H1 (cell line): ENCODE measurements at regions not wholly inside any gene's neighbourhood (a gene's known extent, or its start where the extent isn't known, plus 50 kb on each side); places are given as distances from the start of the nearest gene placed in this dataset.

Source experiments
- CTCF ChIA-PET: fragments of 300-600 bp; sonication (Branson Sonifier 250); formaldehyde crosslinking; loops from one replicate; lab custom pipeline; 2021; ENCODE audit not compliant: partially characterized antibody; lab: Charles Lee
- POLR2A ChIA-PET: fragments of 300-600 bp; sonication (Branson Sonifier 250); formaldehyde crosslinking; loops from one replicate; lab custom pipeline; 2021; ENCODE audit warnings: inconsistent platforms; ENCODE audit not compliant: partially characterized antibody; lab: Charles Lee
- DNase-seq, 2 experiments: peaks; one replicate each; pipeline versions ENCODE4 v3.0.0 to v3.0.0-alpha.2; 2010 to 2022; ENCODE audit warnings: low spot score in 2 of 2, low read depth in 1 of 2, mixed read lengths in 1 of 2
- FAIRE-seq: peaks from 2 replicates; lab custom pipeline; 2011; peaks lifted over from hg19 to GRCh38; lab: Jason Lieb, UNC
- H2AFZ ChIP-seq: 2 replicates; pipeline ENCODE4 v1.8.1; 2012; ENCODE audit warnings: low read length, inconsistent platforms
- H2AK5ac ChIP-seq: 2 replicates; pipeline ENCODE4 v1.6.1; 2013; ENCODE audit warnings: low read depth, low read length
- H2BK120ac ChIP-seq: replicated peaks from 2 replicates; pipeline ENCODE3; 2013; ENCODE audit warnings: low read depth, low read length, inconsistent platforms
- H2BK12ac ChIP-seq: 2 replicates; pipeline ENCODE4 v1.6.1; 2013; ENCODE audit warnings: low read depth, low read length
- H2BK15ac ChIP-seq: 2 replicates; pipeline ENCODE4 v1.6.1; 2013; ENCODE audit warnings: low read length
- H2BK20ac ChIP-seq: 2 replicates; pipeline ENCODE4 v1.6.1; 2013; ENCODE audit warnings: low read length
- H2BK5ac ChIP-seq: 2 replicates; pipeline ENCODE4 v1.6.1; 2013; ENCODE audit warnings: low read depth, low read length
- H3K14ac ChIP-seq: 2 replicates; pipeline ENCODE4 v1.6.1; 2013; ENCODE audit warnings: inconsistent platforms; ENCODE audit not compliant: insufficient read length
- H3K18ac ChIP-seq: 2 replicates; pipeline ENCODE4 v1.6.1; 2013; ENCODE audit warnings: low read length; ENCODE audit errors: extremely low read depth
- H3K23ac ChIP-seq: 2 replicates; pipeline ENCODE4 v1.6.1; 2013; ENCODE audit warnings: inconsistent platforms; ENCODE audit not compliant: insufficient read length
- H3K23me2 ChIP-seq: 2 replicates; pipeline ENCODE4 v1.6.1; 2013; ENCODE audit warnings: low read depth, low read length
- H3K27ac ChIP-seq: 2 replicates; pipeline ENCODE4 v1.6.1; 2011; ENCODE audit warnings: low read depth, low read length, inconsistent platforms
- H3K27me3 ChIP-seq, 4 experiments: replicated peaks in 1 of 4; 1 replicate in 1 of 4; 2 replicates in 3 of 4; pipeline versions ENCODE4 v1.6.1 to v1.8.1; 2011 to 2013; ENCODE audit warnings: low read length in 3 of 4, mild to moderate bottlenecking in 3 of 4, inconsistent platforms in 2 of 4, mixed read lengths in 2 of 4, moderate library complexity in 1 of 4; ENCODE audit not compliant: control insufficient read depth in 3 of 4, insufficient read depth in 3 of 4; ENCODE audit errors: extremely low read depth in 1 of 4
- H3K36me3 ChIP-seq, 4 experiments: 2 replicates each; pipeline versions ENCODE4 v1.6.1 to v1.8.1; 2011 to 2013; ENCODE audit warnings: mild to moderate bottlenecking in 4 of 4, low read length in 3 of 4, moderate library complexity in 2 of 4, control low read depth in 1 of 4, inconsistent platforms in 1 of 4; ENCODE audit not compliant: insufficient read depth in 4 of 4, control insufficient read depth in 2 of 4
- H3K4ac ChIP-seq: replicated peaks from 2 replicates; pipeline ENCODE3; 2013; ENCODE audit warnings: low read length, low read depth, mixed read lengths, inconsistent platforms; ENCODE audit not compliant: insufficient read length
- H3K4me1 ChIP-seq, 4 experiments: replicated peaks in 1 of 4; 1 replicate in 1 of 4; 2 replicates in 3 of 4; pipeline versions ENCODE4 v1.6.1 to v1.8.1; 2011 to 2013; ENCODE audit warnings: low read length in 3 of 4, inconsistent platforms in 2 of 4, mixed read lengths in 1 of 4; ENCODE audit not compliant: insufficient read depth in 4 of 4, control insufficient read depth in 3 of 4
- H3K4me2 ChIP-seq, 2 experiments: 2 replicates each; pipeline versions ENCODE4 v1.6.1 to v1.8.1; 2011 to 2013; ENCODE audit warnings: low read depth in 2 of 2, low read length in 2 of 2, control low read depth in 1 of 2, inconsistent platforms in 1 of 2, mild to moderate bottlenecking in 1 of 2; ENCODE audit not compliant: insufficient read depth in 1 of 2
- H3K4me3 ChIP-seq, 4 experiments: fragments of 200-600, 300-600 bp in 1 of 4; sonication (generic), shearing (Covaris generic), sonication (Bioruptor Twin) in 1 of 4; 2 replicates each; pipeline versions ENCODE4 v1.5.1 to v1.8.1; 2011 to 2016; ENCODE audit warnings: low read length in 4 of 4, low read depth in 3 of 4, control low read depth in 2 of 4, inconsistent platforms in 2 of 4, mild to moderate bottlenecking in 2 of 4, mixed read lengths in 1 of 4, moderate library complexity in 1 of 4; ENCODE audit not compliant: insufficient read depth in 2 of 4; ENCODE audit errors: extremely low read depth in 1 of 4
- H3K56ac ChIP-seq: replicated peaks from 2 replicates; pipeline ENCODE3; 2013; ENCODE audit warnings: low read depth, mild to moderate bottlenecking, mixed read lengths, low read length, inconsistent platforms; ENCODE audit not compliant: insufficient read length
- H3K79me1 ChIP-seq: 2 replicates; pipeline ENCODE4 v1.6.1; 2013; ENCODE audit warnings: low read depth, low read length, control low read depth
- H3K79me2 ChIP-seq, 2 experiments: 2 replicates each; pipeline versions ENCODE4 v1.6.1 to v1.8.1; 2012 to 2013; ENCODE audit warnings: low read length in 2 of 2, mild to moderate bottlenecking in 2 of 2, inconsistent platforms in 1 of 2; ENCODE audit not compliant: insufficient read depth in 2 of 2, control insufficient read depth in 1 of 2
- H3K9ac ChIP-seq, 4 experiments: replicated peaks in 1 of 4; 1 replicate in 1 of 4; 2 replicates in 3 of 4; pipeline versions ENCODE4 v1.6.1 to v1.8.1; 2011 to 2013; ENCODE audit warnings: low read depth in 3 of 4, low read length in 3 of 4, control low read depth in 2 of 4, mild to moderate bottlenecking in 2 of 4, moderate library complexity in 2 of 4, inconsistent platforms in 1 of 4; ENCODE audit errors: extremely low read depth in 1 of 4
- H3K9me3 ChIP-seq, 2 experiments: 2 replicates each; pipeline versions ENCODE4 v1.6.1 to v1.8.1; 2012 to 2013; ENCODE audit warnings: mild to moderate bottlenecking in 2 of 2, moderate library complexity in 2 of 2, control low read depth in 1 of 2, inconsistent platforms in 1 of 2, low read depth in 1 of 2, low read length in 1 of 2, mixed read lengths in 1 of 2; ENCODE audit not compliant: insufficient read depth in 2 of 2
- H4K20me1 ChIP-seq, 2 experiments: replicated peaks in 1 of 2; 2 replicates each; pipeline versions ENCODE3 to v1.8.1; 2011 to 2013; ENCODE audit warnings: inconsistent platforms in 2 of 2, low read length in 2 of 2, mild to moderate bottlenecking in 1 of 2; ENCODE audit not compliant: insufficient read depth in 2 of 2, control insufficient read depth in 1 of 2
- H4K5ac ChIP-seq: 2 replicates; pipeline ENCODE4 v1.6.1; 2013; ENCODE audit warnings: low read length, low read depth, mixed read lengths, inconsistent platforms; ENCODE audit not compliant: insufficient read length
- H4K8ac ChIP-seq: 2 replicates; pipeline ENCODE4 v1.8.0; 2013; ENCODE audit warnings: mild to moderate bottlenecking, moderate library complexity, low read length, inconsistent platforms; ENCODE audit not compliant: insufficient read depth; ENCODE audit errors: extremely low read depth
- H4K91ac ChIP-seq: replicated peaks from 2 replicates; pipeline ENCODE3; 2013; ENCODE audit warnings: low read length, mixed read lengths, inconsistent platforms; ENCODE audit not compliant: insufficient read length
- GTF2F1 ChIP-seq: IDR thresholded peaks from 2 replicates; pipeline ENCODE4 v1.6.1; 2012; ENCODE audit warnings: low read depth, low read length, improper control_type of control experiment, borderline replicate concordance
- RAD21 ChIP-seq, 2 experiments: IDR thresholded peaks in 1 of 2; conservative IDR thresholded peaks in 1 of 2; 2 replicates each; pipeline ENCODE4 v1.6.1; 2011; ENCODE audit warnings: low read depth in 2 of 2, low read length in 2 of 2, improper control_type of control experiment in 1 of 2, inconsistent platforms in 1 of 2, mild to moderate bottlenecking in 1 of 2, moderate library complexity in 1 of 2
- WGBS, 2 experiments: shearing (Covaris generic) in 1 of 2; methylation state at CpG; one replicate each; pipeline versions ENCODE4 v1.1.6 to v1.1.7; 2013 to 2015; ENCODE audit warnings: low lambda C conversion rate in 2 of 2, mixed read lengths in 2 of 2, inconsistent platforms in 1 of 2, low coverage in 1 of 2, missing lambda C conversion rate in 1 of 2; ENCODE audit not compliant: insufficient replicate concordance in 2 of 2, insufficient coverage in 1 of 2, insufficient read length in 1 of 2; ENCODE audit errors: extremely low coverage in 1 of 2, missing lambda C conversion rate in 1 of 2; 5-methylcytosine and 5-hydroxymethylcytosine counted together

DNA sequence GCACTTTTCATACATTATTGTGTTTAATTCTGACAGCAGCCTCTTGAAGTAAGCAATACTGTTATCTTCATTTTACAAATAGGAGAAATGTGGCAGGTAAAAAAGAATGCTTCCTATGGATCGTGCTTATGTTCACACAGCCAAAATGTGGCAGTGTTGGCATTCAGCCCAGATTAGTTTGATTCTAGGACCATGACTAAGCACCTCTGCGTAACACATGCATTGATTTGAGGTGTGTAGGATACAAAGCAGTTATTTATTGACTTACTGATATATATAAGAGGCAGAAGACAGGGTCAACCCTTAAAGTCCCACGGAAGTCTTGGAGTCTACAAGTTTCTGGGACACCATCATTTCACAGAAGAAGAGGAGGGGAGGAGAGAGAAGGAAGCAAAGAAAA is 1144.4 kb upstream of the GOT2 start:
- Histone ChIP-seq H4K20me1 (no peaks in the 10 kb centered on the region), H3K14ac (no peak overlapping the region), H4K91ac (no peak overlapping the region), H4K5ac (no peak overlapping the region), H3K36me3 (no peaks in the 10 kb centered on the region), H2BK120ac (no peak overlapping the region), H3K23ac (no peak overlapping the region), H4K8ac (no peak overlapping the region), H2BK15ac (no peak overlapping the region), H3K56ac (no peak overlapping the region), H2AK5ac (no peak overlapping the region), H2BK5ac (no peak overlapping the region), H3K18ac (no peak overlapping the region), H2BK12ac (no peak overlapping the region), H3K79me2 (no peaks in the 10 kb centered on the region), H3K4ac (no peak overlapping the region), H2BK20ac (no peak overlapping the region), H3K23me2 (no peaks in the 10 kb centered on the region), H3K27me3 (no peaks in the 10 kb centered on the region), H3K9me3 (no peaks in the 10 kb centered on the region), H3K4me3 (no peak overlapping the region), H3K4me2 (no peak overlapping the region), H3K79me1 (no peaks in the 10 kb centered on the region), H3K9ac (no peak overlapping the region), H3K4me1 (no peaks in the 10 kb centered on the region), H2AFZ (no peak overlapping the region), H3K27ac (no peak overlapping the region)
- TF ChIP-seq GTF2F1: no peak
- TF ChIP-seq RAD21 (IDR thresholded peaks at IDR 0.05 in 1 of 2, conservative IDR thresholded peaks at IDR 0.05 in 1 of 2; ENCODE audit: low read depth in 2 of 2, low read length in 2 of 2): 0 out of 4 replicates have a peak, but pooled peaks of 1 of the 2 experiments have one; percentile 11
- WGBS, 2 experiments: 88% methylated on average over 3 of the region's 3 CpGs; no CpG with 5 or more reads in 1 of the 2 experiments
- POLR2A ChIA-PET: no interaction called here
- DNase-seq (no peak), FAIRE-seq (no peak)
- CTCF ChIA-PET: no interaction called here
